ENCODE measurements at regions not wholly inside any gene's neighbourhood (a gene's known extent, or its start where the extent isn't known, plus 50 kb on each side); places are given as distances from the start of the nearest gene placed in this dataset.

GRCh38 chr13:91184244-91184926, 163.1 kb upstream of the MIR17HG start:
- Histone ChIP-seq H3K36me3 (ENCODE audit: control insufficient read depth, insufficient read depth, low read length) (no peaks in the 10 kb centered on the region), H2AFZ (ENCODE audit: low read depth, low read length) (no peak overlapping the region), H3K4me3 (no peak overlapping the region), H3K27me3 (ENCODE audit: control insufficient read depth in 2 of 2, insufficient read depth in 2 of 2, low read length in 2 of 2) (no peaks in the 10 kb centered on the region), H4K20me1 (replicated peaks; ENCODE audit: control insufficient read depth, insufficient read depth, low read length) (no peaks in the 10 kb centered on the region), H3K27ac (ENCODE audit: extremely low read depth, low read depth, low read length) (no peak overlapping the region), H3K9me3 (replicated peaks; ENCODE audit: control insufficient read depth, insufficient read depth, low read depth, low read length) (no peaks in the 10 kb centered on the region), H3K9ac (ENCODE audit: insufficient read depth in 1 of 2, low read depth in 2 of 2, low read length in 2 of 2) (no peak overlapping the region), H3K4me2 (ENCODE audit: insufficient read depth, low read length) (no peak overlapping the region), H3K79me2 (ENCODE audit: control insufficient read depth, insufficient read depth, low read length) (no peaks in the 10 kb centered on the region), H3K9me1 (ENCODE audit: control insufficient read depth, insufficient read depth, low read length) (no peaks in the 10 kb centered on the region), H3K4me1 (replicated peaks in 1 of 2; ENCODE audit: control insufficient read depth in 2 of 2, insufficient read depth in 2 of 2, low read length in 2 of 2) (no peaks in the 10 kb centered on the region)
- CTCF ChIA-PET (ENCODE audit: low intra/inter-chr PET ratio): interaction anchor here (1.2 kb wide), 1 partner anchor 47 kb away, joined by 3 read pairs; no protein-coding TSS in a partner anchor
- in situ Hi-C loops (cut with MboI) (no loop called here), intact Hi-C loops (cut with micrococcal nuclease) (loop anchor here (2.0 kb wide), 1 partner anchor 50 kb away; no protein-coding TSS in a partner anchor)
- DNase-seq (ENCODE audit: extremely low read depth in 1 of 4, low spot score in 3 of 4): no peak
- TF ChIP-seq SETDB1 (IDR thresholded peaks at IDR 0.05; ENCODE audit: low read length) (peak; percentile 89), ZNF507 (tag; conservative IDR thresholded peaks at IDR 0.05) (0 out of 2 replicates have a peak, but pooled peaks have one; percentile 43), ZFX (CRISPR knock-in tag; IDR thresholded peaks at IDR 0.05) (no peak), UBTF (IDR thresholded peaks at IDR 0.05; ENCODE audit: borderline replicate concordance in 1 of 2, low read depth in 2 of 2, low read length in 2 of 2) (0 out of 4 replicates have a peak, but pooled peaks of 1 of the 2 experiments have one; percentile 35), GATA2 (CRISPR knock-in tag; IDR thresholded peaks at IDR 0.05) (0 out of 2 replicates have a peak, but pooled peaks have one; percentile 14), RFX5 (IDR thresholded peaks at IDR 0.05; ENCODE audit: low read depth, low read length) (peak; percentile 51; the same call in 1 of the 2 replicates), PHTF2 (CRISPR knock-in tag; IDR thresholded peaks at IDR 0.05) (0 out of 2 replicates have a peak, but pooled peaks have one; percentile 37), SRSF7 (optimal IDR thresholded peaks at IDR 0.05; ENCODE audit: low read depth, low read length) (no peak), IRF2 (CRISPR knock-in tag; IDR thresholded peaks at IDR 0.05) (0 out of 2 replicates have a peak, but pooled peaks have one; percentile 24), YY1 (IDR thresholded peaks at IDR 0.05; ENCODE audit: borderline replicate concordance in 1 of 3, control insufficient read depth in 1 of 3, extremely low read depth in 1 of 3, insufficient read depth in 3 of 3, insufficient read length in 1 of 3, insufficient replicate concordance in 2 of 3, low read depth in 1 of 3, low read length in 2 of 3) (peak in 1 of 3 experiments; percentile 12), CC2D1A (IDR thresholded peaks at IDR 0.05) (no peak), ATF2 (CRISPR knock-in tag; IDR thresholded peaks at IDR 0.05) (0 out of 2 replicates have a peak, but pooled peaks have one; percentile 20)
- BruUV-seq (replicated peaks): no TSS peak
- FAIRE-seq: no peak
- POLR2A ChIA-PET: no interaction called here
- under 1% methylated on average over 6 of the region's 6 CpGs for WGBS (ENCODE audit: insufficient coverage, low coverage, missing lambda C conversion rate)
- ATAC-seq: no peak

Data from K562 (cell line).